GM21367 (cell line): ENCODE measurements at regions not wholly inside any gene's neighbourhood (a gene's known extent, or its start where the extent isn't known, plus 50 kb on each side); places are given as distances from the start of the nearest gene placed in this dataset.
"Not testable (repeated sequence)": the region's sequence is repeated elsewhere in the genome, so short reads cannot be mapped to it uniquely, and the experiment has no call there.

ENCODE experiments used
- ATAC-seq: cut with Tn5 transposase; IDR thresholded peaks from one replicate; pipeline ENCODE4 v1.9.1; 2021; ENCODE audit not compliant: unreplicated experiment

DNA sequence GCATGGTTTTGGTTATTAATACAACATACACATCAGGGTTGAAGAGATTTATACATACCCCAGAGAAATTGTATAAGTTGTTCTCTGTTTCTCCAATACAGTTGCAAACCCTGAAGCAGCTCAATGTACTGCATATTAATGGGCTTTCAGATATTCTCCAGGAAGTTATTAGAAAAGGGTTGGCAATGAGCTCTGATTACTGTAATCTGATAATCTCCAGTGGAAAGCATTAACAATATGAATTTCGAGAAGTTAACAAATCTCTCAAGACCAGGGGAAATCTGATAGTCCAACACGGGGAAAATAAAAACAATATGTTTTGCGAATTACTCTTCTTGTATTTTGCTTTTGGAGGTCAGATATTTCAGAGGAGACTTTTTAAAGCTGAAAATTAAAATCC lies 950.1 kb downstream of the TBL1XR1 start:
- ATAC-seq: no peak

DNA sequence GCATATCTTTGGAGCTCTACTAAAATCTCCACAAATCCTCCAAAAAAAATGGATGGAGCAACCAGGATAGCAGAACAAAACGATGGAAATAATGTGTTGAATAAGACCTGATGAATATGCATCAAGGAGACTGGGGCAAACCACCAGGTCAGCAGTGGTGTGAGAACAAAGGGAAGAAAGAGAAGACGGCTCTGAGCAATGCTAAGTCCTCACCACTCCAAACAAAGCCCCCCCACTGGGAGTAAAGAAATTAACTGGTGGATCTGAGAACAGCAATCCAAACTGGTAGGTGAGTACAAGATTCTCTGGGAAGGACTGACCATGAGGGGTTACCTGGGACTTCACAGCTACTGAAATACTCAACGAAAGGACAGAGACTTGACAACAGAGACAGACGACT lies 977.3 kb downstream of the TBL1XR1 start:
- no peak for ATAC-seq

DNA sequence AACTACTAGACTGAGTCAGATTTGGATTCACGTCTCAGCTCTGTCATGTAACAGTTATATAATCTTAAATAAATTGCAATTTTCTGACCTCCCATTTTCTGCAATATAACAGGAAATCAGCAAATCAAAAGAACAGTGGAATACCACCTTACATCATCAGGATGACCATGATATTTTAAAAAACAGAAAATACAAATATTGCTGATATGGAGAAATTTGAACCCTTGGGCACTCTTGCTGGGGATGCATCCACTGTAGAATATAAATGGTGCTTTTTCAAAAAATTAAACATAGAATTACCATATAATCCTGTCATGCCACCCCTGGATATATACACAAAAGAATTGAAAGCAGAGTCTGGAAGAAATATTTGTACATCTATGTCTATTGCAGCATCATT lies 982.5 kb downstream of the TBL1XR1 start:
- ATAC-seq: no peak

- not testable (repeated sequence) for ATAC-seq
Measured at GRCh38 chr3:176213314-176213713, 984.0 kb downstream of the TBL1XR1 start.

- no peak for ATAC-seq
Measured at GRCh38 chr3:176208915-176209314, 988.4 kb downstream of the TBL1XR1 start.

GRCh38 chr3:176208283-176208682 lies 989.0 kb downstream of the TBL1XR1 start:
- ATAC-seq: no peak

DNA sequence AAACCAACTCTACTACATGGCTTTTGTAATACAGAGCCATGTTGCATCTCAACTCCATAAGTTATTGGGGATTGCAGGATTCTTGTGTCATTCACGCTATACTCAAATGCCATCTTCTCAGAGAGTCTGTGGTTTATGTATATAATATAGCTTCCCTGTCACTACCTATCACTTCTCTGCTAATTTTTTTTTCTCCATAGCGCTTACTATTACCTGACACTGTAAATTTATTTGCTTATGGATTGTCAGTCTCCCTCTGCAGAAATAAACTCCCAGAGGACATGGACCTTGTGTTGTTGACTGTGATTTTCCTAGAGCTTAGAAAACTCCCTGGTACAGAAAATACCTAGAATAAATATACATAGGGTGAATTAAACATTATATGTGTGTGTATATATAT lies 990.5 kb downstream of the TBL1XR1 start:
- no peak for ATAC-seq

DNA sequence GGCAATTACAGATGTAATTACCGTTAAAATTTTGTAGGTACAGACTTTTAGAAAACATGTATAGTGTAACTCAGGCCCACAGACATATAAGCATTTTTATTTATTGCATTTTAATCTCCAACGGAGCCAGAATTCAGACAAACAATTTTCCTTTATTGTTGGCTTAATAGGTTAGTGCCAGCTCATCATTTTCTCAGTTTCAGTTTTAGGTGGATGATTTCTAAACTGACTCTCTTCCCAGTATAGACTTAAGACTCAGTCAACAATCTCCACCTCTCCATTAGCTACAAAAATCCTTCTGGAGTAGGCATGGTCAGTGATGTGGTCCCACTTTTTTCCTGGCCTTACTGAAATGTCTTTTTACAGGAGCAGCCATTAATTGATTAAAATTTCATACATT lies 994.6 kb downstream of the TBL1XR1 start:
- no peak for ATAC-seq

GRCh38 chr3:176193032-176193730 lies 1004.1 kb downstream of the TBL1XR1 start:
- no peak for ATAC-seq

DNA sequence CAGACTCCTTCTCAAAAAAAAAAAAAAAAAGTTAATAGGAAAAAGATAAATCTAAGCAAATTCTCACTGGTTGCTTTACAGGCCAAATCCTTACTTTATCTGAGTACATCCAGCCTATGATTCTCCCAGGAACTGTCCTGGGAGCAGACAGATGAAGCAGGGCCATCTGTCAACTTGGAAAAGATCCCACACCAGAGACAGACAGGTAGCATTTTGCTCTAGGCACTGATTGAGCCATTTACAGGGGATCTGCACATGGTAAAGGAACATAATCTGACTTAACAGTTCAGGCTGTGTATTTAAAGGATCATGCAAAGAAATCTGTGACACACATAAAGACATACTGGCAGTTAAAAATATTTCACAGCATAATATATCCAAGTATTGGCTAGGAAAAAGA lies 1006.5 kb downstream of the TBL1XR1 start:
- ATAC-seq: no peak

GRCh38 chr3:176183181-176183580 lies 1014.1 kb downstream of the TBL1XR1 start:
- ATAC-seq: no peak

- ATAC-seq: no peak
Measured at GRCh38 chr3:176174060-176174459, 1023.2 kb downstream of the TBL1XR1 start.

GRCh38 chr3:176172492-176172891 lies 1024.8 kb downstream of the TBL1XR1 start:
- no peak for ATAC-seq

DNA sequence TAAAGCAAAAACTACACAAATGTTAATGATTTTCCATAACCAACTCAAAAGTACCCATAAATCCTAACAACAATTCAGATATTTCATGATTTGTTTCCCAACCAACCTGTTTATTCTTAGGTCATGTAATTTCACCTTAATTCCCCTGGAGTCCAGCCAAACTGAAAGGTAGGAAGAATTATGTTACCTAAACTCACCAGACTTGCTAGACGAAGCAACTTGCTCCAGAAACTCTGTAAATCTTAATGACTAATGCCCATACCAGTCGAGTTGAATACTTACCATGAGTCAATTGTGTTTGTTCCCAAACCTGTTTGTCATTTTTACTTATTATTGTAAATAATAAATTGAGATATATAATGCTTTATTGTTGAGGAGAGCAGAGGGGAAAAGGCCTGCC lies 1030.0 kb downstream of the TBL1XR1 start:
- ATAC-seq: no peak

GRCh38 chr3:176160997-176161396 lies 1036.3 kb downstream of the TBL1XR1 start:
- no peak for ATAC-seq

- no peak for ATAC-seq
Measured at GRCh38 chr3:176159796-176160195, 1037.5 kb downstream of the TBL1XR1 start.

- no peak for ATAC-seq
Measured at GRCh38 chr3:176155012-176155411, 1042.3 kb downstream of the TBL1XR1 start.

- ATAC-seq: no peak
Measured at GRCh38 chr3:176149567-176149966, 1047.7 kb downstream of the TBL1XR1 start.

GRCh38 chr3:176147251-176147650 lies 1050.0 kb downstream of the TBL1XR1 start:
- no peak for ATAC-seq

DNA sequence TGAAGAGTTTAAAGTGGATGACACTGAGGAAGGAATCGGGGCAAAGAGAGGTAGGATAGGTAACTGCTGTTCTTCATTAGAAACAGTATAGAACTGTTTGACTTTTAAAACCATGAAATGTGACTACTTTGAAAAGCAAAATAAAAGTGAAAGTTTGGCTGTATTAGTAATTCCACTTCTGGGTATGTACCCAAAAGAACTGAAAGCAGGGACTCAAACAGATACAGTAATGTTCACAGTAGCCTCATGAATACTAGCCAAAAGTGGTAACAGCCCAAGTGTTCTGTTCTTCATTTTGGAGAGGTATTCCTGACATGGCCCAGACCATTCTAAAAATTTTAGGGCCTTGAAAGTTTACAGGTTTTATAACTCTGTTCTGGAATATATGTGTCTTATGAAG lies 1055.4 kb downstream of the TBL1XR1 start:
- no peak for ATAC-seq

GRCh38 chr3:176120507-176120906 lies 1076.8 kb downstream of the TBL1XR1 start:
- no peak for ATAC-seq

GRCh38 chr3:176119826-176120225 lies 1077.5 kb downstream of the TBL1XR1 start:
- ATAC-seq: no peak

DNA sequence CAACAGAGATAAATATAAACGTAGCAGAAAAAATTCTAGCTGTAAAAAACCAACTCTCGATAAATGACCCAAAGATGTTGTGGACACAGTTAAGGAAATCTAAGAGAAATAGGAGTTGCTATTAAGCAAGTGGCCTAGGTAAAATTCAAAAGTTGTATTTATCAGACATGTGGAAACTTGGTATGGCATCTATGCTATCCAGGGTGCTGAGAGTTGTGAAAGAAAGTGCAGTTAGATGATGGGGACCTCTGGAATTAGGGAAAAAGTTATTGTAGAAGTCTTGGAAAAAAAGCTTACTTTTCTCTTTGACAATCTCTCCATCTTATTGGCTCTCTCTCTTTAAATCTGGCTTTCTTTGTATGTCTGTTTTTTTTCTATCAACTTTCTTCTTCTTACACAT lies 1090.9 kb downstream of the TBL1XR1 start:
- ATAC-seq: no peak
